ENCODE measurements at regions not wholly inside any gene's neighbourhood (a gene's known extent, or its start where the extent isn't known, plus 50 kb on each side); places are given as distances from the start of the nearest gene placed in this dataset.

DNA sequence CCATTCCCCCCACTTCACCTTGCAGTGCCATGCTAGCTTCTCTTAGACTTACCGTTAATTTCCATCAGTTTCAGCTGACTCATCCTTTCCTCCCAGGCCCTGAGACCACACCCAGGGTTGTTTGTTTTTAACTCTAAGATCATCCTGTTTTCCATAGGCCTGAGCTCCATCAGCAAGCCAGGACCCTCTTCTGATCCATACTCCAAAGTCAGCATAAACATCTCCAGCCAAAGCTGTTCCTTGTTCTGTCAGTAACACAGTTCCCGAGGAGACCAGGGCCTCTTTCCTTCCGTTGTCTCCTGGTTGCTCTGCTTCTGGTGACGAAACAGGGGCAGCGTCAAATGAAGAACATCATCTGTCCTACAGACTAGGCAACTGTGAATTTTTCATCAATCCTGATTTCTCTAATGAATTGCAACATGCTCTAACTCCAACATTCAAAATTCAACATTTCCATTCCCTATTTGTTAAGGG, 83.8 kb upstream of the HNF1B start:
- TF ChIP-seq, protein P1, sequence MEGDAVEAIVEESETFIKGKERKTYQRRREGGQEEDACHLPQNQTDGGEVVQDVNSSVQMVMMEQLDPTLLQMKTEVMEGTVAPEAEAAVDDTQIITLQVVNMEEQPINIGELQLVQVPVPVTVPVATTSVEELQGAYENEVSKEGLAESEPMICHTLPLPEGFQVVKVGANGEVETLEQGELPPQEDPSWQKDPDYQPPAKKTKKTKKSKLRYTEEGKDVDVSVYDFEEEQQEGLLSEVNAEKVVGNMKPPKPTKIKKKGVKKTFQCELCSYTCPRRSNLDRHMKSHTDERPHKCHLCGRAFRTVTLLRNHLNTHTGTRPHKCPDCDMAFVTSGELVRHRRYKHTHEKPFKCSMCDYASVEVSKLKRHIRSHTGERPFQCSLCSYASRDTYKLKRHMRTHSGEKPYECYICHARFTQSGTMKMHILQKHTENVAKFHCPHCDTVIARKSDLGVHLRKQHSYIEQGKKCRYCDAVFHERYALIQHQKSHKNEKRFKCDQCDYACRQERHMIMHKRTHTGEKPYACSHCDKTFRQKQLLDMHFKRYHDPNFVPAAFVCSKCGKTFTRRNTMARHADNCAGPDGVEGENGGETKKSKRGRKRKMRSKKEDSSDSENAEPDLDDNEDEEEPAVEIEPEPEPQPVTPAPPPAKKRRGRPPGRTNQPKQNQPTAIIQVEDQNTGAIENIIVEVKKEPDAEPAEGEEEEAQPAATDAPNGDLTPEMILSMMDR (IDR thresholded peaks at IDR 0.05; ENCODE audit: low read depth, low read length): no peak
- TF ChIP-seq POLR2A (IDR thresholded peaks at IDR 0.05; ENCODE audit: extremely low read depth, insufficient read length) (no peak), MYC (IDR thresholded peaks at IDR 0.05; ENCODE audit: low read depth, low read length) (no peak)
- TF ChIP-seq, protein P2, sequence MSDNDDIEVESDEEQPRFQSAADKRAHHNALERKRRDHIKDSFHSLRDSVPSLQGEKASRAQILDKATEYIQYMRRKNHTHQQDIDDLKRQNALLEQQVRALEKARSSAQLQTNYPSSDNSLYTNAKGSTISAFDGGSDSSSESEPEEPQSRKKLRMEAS (IDR thresholded peaks at IDR 0.05; ENCODE audit: low read depth, low read length): no peak

All from NB4 (cell line).